ENCODE measurements at regions not wholly inside any gene's neighbourhood (a gene's known extent, or its start where the extent isn't known, plus 50 kb on each side); places are given as distances from the start of the nearest gene placed in this dataset.

DNA sequence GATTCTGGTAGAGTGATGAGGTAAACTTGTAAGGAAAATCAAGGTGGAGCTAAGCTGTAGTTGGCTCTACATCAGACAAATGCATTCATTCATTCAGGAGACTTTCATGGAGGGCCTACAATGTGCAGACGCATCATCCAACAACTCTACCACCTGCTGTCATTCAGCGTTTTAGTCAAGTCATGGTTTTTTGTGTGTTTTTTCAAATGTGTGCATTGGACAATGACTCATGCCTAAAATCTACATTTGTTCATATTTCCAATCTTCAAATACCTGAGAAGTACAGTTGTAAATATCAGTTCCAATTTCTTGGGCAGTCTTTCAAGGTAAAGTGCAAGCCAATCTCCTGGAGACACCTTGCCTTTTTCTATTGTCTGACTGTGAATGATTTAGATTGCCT lies 108.0 kb upstream of the LGALSL start:
- no peak for DNase-seq

DNA sequence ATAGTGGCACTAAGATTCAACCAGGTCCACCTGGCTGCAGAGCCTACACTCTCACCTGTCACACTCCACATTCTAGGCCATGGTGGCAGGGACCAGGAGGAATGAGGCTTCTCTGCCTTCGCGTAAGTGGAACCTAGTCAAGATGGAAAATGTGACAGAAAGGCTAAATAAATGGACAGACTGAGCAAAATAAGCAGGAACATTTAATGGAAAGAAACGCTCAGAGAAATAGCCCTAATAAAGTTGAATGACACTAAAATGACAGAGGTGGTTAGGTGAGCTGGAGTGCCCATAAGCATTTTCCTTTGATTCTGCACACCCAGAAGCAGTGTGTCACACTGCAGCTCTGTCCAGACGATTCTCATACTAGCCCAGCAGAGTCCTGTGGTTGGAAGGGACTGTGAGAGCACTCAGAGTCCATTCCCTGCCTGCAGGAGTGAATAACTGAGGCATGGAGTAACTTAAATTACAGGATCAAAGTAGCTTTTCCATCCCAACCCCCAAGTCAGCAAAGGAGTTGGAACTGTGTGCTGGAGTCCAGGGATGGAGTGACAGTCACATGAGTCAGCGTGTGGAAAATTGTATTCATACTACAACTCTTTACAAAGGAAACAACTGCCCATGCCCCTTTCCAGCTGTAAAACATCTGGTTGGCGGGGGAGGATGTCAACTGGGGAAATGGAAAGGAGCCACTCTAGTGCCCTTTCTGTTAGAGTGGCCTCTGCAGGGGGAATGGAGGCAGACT lies 105.4 kb upstream of the LGALSL start:
- DNase-seq = no peak

DNA sequence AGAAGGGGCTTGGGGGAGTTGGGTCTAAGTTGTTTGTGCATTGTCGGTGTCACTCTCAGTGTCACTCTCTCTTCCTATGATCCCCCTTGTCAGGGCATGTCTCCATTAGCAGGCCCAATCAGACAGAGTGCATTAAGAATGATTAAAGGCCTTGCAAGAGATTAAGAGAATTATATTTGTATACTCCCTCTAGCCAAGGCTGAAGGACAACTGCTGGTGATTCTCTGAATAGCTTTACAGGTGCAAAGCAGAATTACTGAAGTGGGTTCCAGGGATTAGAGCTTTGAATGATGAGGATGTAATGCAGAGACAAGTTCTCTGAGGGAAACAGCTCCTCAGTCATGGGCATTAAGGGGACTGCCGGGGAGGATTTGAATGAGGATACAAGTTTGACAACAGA lies 104.8 kb upstream of the LGALSL start:
- no peak for DNase-seq

DNA sequence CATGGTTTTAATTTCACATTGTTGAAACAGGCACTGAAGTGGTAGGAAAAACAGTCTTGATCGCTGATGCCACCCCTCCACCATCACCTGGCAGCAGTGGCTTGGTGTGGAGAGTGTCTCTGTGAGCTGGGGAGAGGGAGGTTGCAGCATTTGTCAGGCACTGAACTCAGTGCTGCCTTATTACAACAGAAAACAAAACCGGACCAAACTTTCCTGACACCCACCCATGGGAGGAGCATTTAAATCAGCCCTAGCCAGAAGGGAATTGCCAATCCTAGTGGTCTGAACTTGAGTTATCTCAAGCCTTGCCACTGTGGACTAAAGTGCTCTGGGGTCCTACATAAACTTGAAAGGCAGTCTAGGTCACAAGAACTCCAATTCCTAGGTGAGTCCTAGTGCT lies 103.0 kb upstream of the LGALSL start:
- DNase-seq = no peak

DNA sequence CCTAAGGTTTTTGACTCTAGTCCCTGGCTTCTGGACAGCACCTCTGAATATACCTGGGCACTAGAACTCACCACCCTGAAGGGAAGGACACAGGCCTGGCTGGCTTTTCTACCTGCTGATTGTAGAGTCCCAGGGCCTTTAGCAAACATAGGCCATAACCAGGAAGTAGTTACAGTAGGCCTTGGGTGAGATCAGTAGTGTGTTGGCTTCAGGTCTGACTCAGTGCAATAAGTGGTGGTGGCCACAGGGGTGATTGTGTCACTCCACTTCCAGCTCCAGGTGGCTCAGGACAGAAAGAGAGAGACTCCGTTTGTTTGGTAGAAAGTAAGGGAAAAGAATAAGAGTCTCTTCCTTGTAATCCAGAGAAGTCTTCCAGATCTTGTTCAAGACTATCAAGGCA lies 101.7 kb upstream of the LGALSL start:
- DNase-seq = no peak

DNA sequence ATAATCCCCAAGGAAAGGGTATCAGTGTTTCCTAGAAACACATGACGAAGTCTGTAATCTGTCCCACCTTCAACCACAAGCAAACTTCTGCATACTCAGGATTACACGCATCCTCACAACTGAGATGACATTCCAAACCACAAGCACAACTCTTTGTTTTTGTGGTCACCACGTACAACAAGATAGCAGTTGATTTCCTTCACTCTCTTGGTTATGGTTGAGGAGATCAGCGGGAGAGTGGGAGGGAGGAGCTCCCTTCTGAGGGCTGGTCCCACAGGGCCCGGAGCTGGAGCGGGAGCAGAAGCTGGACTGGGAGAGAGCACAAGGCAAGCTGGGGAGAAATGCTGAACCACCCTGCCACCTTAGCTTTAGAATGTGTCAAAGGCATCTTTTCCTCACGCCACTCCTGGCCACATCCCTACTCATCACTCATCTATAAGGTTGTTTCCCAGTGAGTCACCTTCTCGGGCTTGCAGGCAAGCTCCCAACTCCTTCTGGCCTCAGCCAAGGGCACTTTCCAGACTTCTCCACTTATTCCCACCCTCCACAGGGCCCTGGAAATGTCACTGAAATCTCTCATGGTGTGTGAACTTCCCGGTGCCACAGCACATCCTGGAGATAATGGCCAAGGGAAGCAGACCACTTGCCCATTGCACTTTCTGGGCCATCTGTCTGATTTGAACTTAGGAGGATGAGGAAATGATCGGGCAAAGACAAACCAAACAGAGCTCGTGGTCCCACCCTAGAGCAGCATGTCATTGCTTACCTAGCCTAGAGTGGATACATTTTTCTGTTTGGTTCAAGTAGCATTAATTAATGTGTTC lies 98.9 kb upstream of the LGALSL start:
- no peak for DNase-seq

DNA sequence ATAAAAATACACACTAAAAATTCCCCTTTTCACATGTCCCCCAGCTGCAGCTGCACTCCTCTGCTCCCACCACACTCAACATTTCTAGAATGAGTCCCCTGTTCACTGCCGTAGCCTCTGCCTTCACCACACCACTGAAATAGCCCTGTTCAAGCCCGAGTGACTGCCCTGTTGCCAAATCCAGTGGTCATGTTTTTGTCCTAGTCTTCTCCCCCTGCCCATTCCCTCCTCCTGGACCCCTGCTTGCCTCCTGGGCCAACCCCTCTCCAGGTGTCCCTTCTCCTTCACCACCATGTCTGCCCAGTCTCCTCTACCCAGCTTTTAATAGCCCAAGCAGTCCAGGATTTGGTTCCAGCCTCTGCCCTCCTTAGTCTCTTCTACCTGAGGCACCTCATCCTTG lies 97.1 kb upstream of the LGALSL start:
- DNase-seq = no peak

DNA sequence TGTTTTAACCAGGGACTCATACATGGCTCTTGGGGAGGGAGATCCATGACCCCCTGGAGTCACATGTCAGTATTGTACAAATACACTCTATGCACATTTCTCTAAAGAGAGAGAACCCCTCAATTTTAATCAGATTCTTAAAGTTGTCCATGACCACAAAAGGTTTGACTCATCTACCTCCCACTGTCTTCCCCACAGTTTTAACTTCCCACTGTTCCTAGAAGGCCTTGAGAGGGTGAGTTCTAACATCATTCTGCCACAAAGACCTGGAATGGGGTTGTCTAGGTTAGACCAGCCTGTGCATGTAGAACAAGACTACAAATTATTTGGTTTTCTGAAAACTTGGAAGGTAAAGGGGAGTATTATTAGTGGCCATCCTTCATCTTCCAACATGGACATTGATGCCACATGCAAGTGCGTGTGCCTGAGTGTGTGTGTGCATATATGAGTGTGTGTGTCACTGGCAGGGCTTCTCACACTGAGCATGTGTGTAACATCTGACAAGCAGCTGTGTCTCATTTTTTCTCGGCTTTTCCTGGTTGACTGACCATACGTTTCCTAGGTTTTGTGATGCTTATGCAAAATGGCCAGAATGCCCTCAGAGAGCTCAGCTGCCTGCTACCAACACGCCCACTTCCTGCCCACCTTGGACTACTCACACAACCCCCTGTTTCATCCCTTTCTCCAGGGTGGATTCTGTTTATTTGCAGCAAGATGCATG lies 94.6 kb upstream of the LGALSL start:
- DNase-seq = no peak

DNA sequence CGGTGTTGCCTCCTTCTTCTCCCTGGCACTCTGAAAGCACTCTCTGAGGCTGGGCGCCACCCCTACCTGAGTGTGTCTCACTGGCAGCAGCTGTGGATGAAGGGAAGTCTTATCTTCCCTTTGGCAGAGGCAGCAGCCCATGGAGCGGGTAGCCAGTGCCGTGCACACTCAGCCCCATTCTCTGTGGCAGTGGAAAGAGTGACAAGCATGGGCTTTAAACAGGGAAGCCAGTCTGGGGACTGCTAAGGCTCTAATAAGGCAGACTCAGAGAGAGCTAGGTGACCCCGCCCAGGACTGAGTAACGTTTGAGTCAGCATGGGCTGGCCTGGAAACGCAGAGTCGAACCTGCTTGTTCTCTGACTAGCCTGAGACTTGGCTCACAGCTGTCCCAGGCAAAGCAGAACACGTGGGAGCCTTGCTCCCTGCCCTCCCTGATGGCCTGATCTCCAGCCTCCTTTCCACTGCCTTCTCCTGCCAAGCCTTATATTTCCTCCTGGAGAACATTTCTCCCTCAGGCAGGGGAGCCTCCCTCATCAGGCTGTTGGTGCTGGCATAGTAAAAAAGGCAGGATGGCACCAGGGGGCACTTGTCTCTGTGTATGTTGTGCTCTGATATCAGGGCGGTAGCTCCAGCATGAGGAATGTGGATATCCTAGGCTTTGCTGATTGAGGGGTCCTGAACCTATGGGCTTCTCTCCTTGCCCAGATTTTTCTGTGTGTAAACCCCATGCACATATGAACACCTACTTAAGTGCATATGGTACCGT lies 93.9 kb upstream of the LGALSL start:
- no peak for DNase-seq

DNA sequence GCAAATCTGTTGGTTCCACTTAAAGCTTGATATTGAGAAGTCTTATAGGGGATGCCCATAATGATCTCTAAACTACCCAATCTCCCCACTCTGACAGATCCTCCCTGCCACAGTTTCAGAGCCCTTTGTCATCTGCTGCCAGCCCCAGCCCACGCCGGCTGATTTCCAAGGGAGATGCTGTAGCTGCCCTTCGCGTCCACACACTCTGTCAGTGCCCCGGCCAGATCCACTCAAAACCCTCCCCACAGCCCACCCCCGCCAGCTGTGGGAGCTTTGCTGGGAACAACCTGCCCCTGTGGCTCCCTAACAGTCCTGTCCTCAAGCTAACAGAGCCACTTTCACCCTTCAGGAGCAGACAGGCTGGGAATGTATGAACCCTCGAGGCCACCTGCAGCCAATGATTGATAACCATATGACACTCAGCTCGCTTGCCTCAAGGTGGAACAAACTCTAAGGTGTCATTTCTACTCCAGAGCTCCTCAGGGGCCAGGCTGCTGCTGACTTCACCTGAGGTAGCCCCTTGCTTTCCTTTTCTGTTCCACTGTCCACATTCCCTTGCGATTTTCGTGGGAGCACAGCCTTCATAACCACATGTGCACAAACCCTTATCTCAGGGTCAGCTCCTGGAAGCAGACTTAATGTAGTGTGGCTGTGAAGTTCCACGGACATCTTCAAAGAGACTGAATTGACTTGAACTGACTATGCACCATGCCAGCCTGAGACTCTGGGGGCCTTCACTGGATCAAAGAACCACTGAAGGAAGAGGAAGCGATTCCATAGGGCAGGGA lies 92.6 kb upstream of the LGALSL start:
- no peak for DNase-seq

DNA sequence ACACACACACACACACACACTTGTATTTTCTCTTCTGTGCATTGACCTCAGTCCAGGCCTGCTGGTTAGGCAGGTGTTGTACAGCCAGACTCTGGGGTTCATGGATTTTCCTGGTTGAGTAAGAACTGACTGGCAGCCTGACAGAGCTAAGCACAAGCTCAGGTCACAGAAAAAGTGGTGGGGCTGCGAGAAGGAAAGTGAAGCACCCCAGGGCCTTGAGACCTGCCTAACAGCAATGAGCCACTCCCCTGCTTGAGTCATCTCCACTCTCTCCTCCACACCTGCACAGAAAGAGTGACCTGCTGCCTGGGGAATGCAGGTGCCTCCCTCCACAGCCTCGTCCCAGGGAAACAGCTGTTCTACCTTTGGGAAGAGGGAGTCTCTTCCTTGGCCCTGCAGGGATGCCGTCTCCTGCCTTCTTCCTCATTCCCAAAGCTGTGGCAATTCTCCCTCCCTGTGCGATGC lies 91.4 kb upstream of the LGALSL start:
- no peak for DNase-seq

DNA sequence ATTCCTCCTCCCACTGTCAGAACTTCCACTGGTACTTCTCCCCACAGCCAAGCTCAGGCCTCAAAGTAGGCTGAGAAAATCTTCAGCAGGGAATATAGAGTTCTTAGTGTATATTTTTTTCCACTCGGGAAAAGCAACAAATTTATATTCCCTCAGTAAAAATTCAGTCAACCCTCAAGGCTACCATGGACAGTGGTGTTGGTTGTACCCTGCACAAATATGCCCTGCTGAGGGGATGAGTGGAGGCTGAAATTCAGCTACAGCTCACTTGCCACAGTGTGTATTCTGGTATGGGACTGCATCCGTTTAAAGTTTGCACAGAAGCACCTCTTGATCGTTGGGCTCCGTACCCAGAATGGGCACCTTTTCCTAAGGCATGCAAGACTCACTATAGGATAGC lies 90.8 kb upstream of the LGALSL start:
- DNase-seq = no peak

DNA sequence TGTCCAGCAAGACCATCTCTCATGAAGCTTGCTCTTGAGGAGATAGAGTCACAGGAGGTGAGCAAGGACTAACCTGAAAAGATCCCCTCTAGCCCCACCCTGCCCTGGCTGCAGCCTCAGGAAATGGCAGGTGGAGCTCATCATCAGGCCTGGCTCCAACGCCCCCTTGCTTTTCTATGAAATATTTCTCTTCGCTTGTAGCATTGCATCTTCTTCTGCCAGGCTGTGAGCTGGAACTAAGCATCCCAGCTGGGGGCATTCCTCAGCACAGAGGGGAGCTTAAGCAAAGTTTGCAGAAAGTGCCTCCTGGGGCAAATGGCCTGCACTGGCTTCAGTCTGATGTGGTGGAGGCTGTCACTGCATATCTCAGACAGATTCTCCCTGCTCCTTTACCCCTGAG lies 90.1 kb upstream of the LGALSL start:
- no peak for DNase-seq

DNA sequence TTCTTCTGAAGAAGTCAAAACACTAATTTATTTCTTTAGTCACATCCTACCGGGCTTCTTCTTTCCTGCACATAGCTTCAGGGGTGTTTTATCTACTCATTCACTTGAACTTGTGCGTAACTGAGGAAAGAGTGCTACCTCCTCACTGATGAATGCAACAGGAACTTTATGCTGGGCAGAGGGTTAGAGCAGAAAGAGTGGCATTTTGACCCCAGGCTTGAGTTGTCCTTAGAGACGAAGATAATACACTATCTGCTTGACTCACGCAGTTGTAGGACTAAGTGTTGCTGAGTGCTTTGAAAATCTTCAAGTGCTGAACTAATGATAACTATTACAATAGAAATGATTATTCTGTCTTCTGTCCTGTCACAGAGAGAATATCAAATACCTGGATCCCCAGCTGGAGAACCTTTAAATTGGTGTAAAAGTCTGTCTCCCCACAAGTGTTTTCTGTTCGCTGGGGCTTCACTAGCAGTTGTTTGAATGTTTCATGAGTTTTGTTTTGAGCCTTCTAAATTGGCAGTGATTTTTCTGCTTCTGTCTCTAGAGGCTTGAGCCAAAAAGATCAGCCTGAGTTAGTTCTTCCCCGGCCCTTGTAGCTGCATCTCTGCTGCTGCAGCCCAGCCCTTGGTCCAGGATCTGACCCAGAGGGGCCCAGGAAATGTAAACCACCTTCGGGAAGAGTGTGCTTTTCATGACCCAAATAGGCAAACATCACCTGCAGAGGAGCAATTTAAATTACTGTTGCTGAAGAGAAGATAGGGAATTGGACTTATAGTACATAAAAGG lies 86.3 kb upstream of the LGALSL start:
- DNase-seq = no peak

DNA sequence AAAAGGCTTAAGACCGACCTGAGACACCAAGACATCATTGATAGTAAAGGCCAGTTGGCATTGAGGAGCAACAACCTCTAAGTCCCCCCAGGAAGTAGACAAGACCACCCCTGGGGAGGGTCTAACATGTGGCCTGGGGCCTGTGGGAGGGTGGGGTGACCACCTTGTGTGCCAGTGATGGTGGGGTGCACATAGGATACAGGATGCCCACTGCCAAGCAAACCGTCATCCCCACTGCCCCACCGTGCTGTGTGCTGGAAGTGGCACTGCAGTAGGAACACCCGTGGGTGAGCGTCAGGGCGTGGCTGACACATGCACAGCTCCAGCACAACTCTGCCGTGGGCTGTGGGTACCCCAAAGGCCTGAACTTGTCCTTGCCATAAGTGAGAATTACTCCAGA lies 84.3 kb upstream of the LGALSL start:
- no peak for DNase-seq

DNA sequence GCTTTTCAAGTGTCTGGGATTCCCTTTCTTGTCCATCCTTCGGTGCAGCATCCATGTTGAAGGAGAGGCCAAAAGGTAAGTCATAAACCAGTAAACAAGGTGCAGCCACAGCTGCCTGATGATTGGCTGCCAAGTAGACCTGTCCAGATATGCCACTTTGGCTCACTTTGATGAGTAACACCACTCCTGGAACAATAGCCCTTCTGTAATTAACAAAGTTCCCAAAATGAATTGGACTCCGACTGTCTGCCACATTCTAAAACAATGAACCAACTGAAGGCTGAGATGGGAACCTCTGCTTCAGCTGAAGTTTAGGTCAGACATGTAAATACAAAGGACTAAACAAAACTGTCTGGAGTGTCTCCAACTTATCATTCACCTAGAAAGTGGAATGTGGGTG lies 82.2 kb upstream of the LGALSL start:
- no peak for DNase-seq

DNA sequence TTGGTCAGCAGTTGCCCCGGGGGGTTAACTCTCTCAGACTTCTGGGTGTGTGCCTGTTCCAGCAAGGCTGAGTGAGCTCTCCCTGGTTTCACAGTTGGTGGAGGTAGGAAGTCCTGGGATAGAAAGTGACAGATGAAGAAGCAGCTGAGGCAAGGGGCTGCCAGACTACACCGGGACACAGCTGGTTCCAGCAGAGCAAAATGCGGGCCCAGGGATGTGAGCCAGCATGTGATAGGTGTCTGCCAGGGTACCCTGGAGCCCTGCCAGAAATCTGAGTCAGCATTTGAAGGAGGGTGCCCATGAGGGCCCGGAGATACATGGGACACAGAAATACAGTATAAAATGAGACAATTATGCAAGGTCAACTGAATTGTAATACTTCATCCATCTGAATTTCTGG lies 79.3 kb upstream of the LGALSL start:
- no peak for DNase-seq

DNA sequence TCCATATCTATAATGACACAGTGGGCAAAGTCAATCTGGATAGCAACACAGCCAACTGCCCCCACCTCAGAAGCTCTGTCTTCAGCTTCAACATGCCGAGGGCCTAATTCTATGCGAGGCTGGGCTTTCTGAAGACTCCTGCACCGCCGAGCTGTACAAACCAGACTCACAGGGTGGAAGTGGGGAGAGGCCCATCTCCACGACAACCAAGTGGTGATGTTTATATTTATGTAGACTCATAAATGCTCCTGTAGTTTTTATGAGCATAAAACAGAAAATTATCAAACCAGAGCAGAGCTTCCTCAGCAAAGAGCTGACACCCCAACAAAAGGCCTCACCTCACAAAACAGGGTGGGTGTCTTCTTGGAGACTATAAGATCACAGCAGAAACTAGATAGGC lies 77.0 kb upstream of the LGALSL start:
- no peak for DNase-seq

DNA sequence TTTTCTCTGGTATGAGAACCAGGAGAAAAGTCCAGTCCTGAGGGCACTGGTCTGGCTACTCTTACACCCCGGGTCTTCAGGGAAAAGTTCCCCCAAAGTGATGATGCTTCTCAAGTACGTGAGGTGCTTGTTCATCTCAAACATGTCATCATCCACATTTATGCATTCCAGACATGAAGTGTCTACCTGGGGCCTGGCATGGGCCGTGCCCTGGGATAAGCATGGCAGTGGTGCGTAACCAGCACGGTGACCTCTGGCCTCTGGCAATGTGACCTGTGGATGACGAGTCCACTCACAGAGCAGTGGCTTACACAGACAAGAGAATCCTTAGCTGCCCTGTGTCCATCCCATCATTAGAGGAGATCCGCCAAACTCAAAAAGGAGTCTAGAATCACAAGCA lies 74.8 kb upstream of the LGALSL start:
- DNase-seq = no peak

DNA sequence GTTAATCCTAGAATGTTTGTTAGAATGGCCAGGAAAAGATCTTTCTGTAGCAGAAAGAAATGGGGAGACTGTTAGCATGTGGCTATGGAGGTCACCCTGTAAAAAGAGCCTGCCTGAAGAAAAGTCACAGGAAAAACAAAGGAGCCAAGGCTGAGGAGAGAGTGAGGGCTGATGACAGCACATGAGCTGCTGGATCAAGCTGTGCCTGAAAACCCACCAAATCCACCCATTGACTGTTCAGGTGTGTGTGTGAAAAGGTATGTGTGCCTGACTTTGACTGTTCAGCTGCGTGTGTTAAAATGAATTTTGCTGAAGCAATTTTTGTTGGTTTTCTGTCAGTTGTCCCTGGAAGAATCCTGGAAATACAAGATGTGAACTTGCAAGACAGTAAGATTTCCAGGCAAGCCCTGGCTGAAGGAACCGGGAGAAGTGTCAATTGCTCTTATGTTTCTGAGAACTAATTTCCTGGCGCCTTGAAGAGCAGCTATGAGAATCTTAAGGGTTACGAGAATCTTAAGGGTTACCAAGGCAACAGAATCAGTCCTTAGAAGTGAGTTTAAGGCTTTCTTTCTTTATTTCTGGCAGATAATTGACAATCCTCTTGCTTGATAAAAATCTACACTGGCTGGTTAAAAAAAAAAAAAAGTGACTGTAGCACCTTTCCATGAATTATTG lies 73.0 kb upstream of the LGALSL start:
- DNase-seq = no peak
